Body of pancreas (tissue), 4 donors: ENCODE measurements at regions not wholly inside any gene's neighbourhood (a gene's known extent, or its start where the extent isn't known, plus 50 kb on each side); places are given as distances from the start of the nearest gene placed in this dataset.

Experiments
- POLR2A ChIP-seq, 3 donors: fragments of 450-650 bp; IDR thresholded peaks; one replicate each; pipeline ENCODE4 v1.6.1; 2016; ENCODE audit warnings: antibody characterized with exemption in 3 of 3, mild to moderate bottlenecking in 2 of 3
- TF ChIP-seq, protein P1 (sequence below), 7 experiments: fragments of 450-650 bp in 4 of 7; fragments of 200-600 bp in 3 of 7; sonication (generic) in 3 of 7; IDR thresholded peaks; one replicate each; pipeline ENCODE4 v1.5.1; 2016 to 2019; ENCODE audit warnings: antibody characterized with exemption in 7 of 7

DNA sequence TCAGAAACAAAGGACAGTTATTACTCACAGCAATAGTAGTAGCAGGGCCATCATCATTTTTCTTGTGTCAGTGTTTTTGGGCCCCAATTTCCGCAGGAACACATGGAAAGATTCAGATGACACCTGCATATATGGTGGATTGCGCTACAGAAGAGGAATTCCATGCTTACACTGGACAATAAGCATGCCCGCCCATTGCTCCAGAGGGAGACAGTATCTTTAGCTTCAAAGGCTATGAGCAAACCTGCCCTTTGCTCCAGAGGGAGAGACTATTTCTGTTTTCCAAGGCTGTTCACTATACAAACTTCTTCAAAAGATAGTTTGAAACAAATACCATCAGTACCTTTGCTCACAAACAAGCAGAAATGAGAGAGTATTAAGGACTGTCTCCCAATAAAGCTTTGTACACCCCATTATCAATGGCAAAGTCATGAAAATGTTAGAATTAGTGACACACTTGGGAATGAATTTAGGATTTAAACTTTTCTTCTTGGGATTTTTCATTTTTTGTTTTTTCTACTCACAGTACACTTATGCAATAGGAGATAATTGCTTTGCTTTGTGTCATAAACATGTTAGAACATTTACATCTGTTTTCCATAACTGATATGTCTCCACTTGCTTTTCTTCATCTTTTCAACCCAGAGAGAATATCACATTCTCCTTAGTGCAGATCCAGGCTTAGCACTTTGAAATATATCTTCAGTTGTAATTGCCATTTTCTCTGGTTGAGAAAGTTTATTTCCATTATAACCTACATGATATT lies 564.5 kb upstream of the ZNF717 start:
- TF ChIP-seq, protein P1, sequence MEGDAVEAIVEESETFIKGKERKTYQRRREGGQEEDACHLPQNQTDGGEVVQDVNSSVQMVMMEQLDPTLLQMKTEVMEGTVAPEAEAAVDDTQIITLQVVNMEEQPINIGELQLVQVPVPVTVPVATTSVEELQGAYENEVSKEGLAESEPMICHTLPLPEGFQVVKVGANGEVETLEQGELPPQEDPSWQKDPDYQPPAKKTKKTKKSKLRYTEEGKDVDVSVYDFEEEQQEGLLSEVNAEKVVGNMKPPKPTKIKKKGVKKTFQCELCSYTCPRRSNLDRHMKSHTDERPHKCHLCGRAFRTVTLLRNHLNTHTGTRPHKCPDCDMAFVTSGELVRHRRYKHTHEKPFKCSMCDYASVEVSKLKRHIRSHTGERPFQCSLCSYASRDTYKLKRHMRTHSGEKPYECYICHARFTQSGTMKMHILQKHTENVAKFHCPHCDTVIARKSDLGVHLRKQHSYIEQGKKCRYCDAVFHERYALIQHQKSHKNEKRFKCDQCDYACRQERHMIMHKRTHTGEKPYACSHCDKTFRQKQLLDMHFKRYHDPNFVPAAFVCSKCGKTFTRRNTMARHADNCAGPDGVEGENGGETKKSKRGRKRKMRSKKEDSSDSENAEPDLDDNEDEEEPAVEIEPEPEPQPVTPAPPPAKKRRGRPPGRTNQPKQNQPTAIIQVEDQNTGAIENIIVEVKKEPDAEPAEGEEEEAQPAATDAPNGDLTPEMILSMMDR (IDR thresholded peaks at IDR 0.05) = no peak
- no peak for TF ChIP-seq POLR2A (IDR thresholded peaks at IDR 0.05)
